Mesendoderm (in vitro differentiated cells): ENCODE measurements at regions not wholly inside any gene's neighbourhood (a gene's known extent, or its start where the extent isn't known, plus 50 kb on each side); places are given as distances from the start of the nearest gene placed in this dataset.

Experiments used
- DNase-seq: peaks from one replicate; pipeline ENCODE4 v3.0.0; 2013
- H2AK5ac ChIP-seq: 2 replicates; pipeline ENCODE4 v1.6.1; 2013; ENCODE audit warnings: low read length, inconsistent platforms
- H2BK120ac ChIP-seq: 2 replicates; pipeline ENCODE4 v1.6.1; 2013; ENCODE audit warnings: low read depth, mild to moderate bottlenecking, low read length, moderate library complexity, mixed read lengths
- H2BK15ac ChIP-seq: replicated peaks from 2 replicates; pipeline ENCODE4 v1.6.1; 2013; ENCODE audit warnings: low read depth, mild to moderate bottlenecking, moderate library complexity
- H2BK5ac ChIP-seq: 2 replicates; pipeline ENCODE4 v1.6.1; 2013; ENCODE audit warnings: low read length, inconsistent platforms
- H3K18ac ChIP-seq: 2 replicates; pipeline ENCODE4 v1.6.1; 2013; ENCODE audit warnings: mild to moderate bottlenecking, low read length, mixed read lengths
- H3K23ac ChIP-seq: one replicate; pipeline ENCODE4 v1.6.1; 2013; ENCODE audit warnings: low read length
- H3K27ac ChIP-seq: 2 replicates; pipeline ENCODE4 v1.5.1; 2013; ENCODE audit warnings: low read depth, mild to moderate bottlenecking, inconsistent platforms, low read length, moderate library complexity
- H3K27me3 ChIP-seq: 2 replicates; pipeline ENCODE4 v1.6.1; 2013; ENCODE audit warnings: low read length, control low read depth, mild to moderate bottlenecking, inconsistent platforms; ENCODE audit not compliant: insufficient read depth, poor library complexity
- H3K36me3 ChIP-seq: 2 replicates; pipeline ENCODE4 v1.6.1; 2013; ENCODE audit warnings: low read length, inconsistent platforms; ENCODE audit not compliant: control insufficient read depth, insufficient read depth
- H3K4ac ChIP-seq: one replicate; pipeline ENCODE4 v1.6.1; 2013; ENCODE audit warnings: low read depth, mild to moderate bottlenecking, low read length, moderate library complexity
- H3K4me1 ChIP-seq: 2 replicates; pipeline ENCODE4 v1.6.1; 2013; ENCODE audit warnings: low read depth, low read length, inconsistent platforms; ENCODE audit not compliant: control insufficient read depth
- H3K4me2 ChIP-seq: 2 replicates; pipeline ENCODE4 v1.6.1; 2013; ENCODE audit warnings: low read length
- H3K4me3 ChIP-seq: 2 replicates; pipeline ENCODE4 v1.5.1; 2013; ENCODE audit warnings: mild to moderate bottlenecking, low read length
- H3K56ac ChIP-seq: one replicate; pipeline ENCODE4 v1.6.1; 2013; ENCODE audit warnings: low read length
- H3K79me1 ChIP-seq: 2 replicates; pipeline ENCODE4 v1.6.1; 2013; ENCODE audit warnings: low read length, inconsistent platforms
- H3K79me2 ChIP-seq: 2 replicates; pipeline ENCODE4 v1.6.1; 2013; ENCODE audit warnings: mild to moderate bottlenecking, low read length; ENCODE audit not compliant: control insufficient read depth, insufficient read depth
- H3K9ac ChIP-seq: 2 replicates; pipeline ENCODE4 v1.6.1; 2013; ENCODE audit warnings: low read length, inconsistent platforms
- H4K5ac ChIP-seq: one replicate; pipeline ENCODE4 v1.6.1; 2013; ENCODE audit warnings: low read length
- H4K8ac ChIP-seq: one replicate; pipeline ENCODE4 v1.6.1; 2013; ENCODE audit warnings: low read depth, mild to moderate bottlenecking, control low read depth, low read length, moderate library complexity
- WGBS: extraction: QIAGEN DNeasy Blood & Tissue Kit; methylation state at CpG from one replicate; pipeline ENCODE4 v1.1.7; 2013; ENCODE audit warnings: low lambda C conversion rate, missing lambda C conversion rate; ENCODE audit not compliant: insufficient coverage; ENCODE audit errors: extremely low coverage; 5-methylcytosine and 5-hydroxymethylcytosine counted together

- H3K9ac ChIP-seq: no peak overlapping the region
- H2AK5ac ChIP-seq: no peak overlapping the region
- no peak overlapping the region for H3K56ac ChIP-seq
- no peak overlapping the region for H3K27ac ChIP-seq
- H4K8ac ChIP-seq: no peak overlapping the region
- H3K27me3 ChIP-seq: no peaks in the 10 kb centered on the region
- H2BK120ac ChIP-seq: no peak overlapping the region
- no peak overlapping the region for H2BK5ac ChIP-seq
- H3K4me3 ChIP-seq: no peak overlapping the region
- no peaks in the 10 kb centered on the region for H3K79me2 ChIP-seq
- H4K5ac ChIP-seq: no peak overlapping the region
- H3K4me2 ChIP-seq: no peak overlapping the region
- no peak for DNase-seq
- no peak overlapping the region for H3K23ac ChIP-seq
- no peak overlapping the region for H3K18ac ChIP-seq
- no peaks in the 10 kb centered on the region for H3K36me3 ChIP-seq
- H2BK15ac ChIP-seq: no peak overlapping the region
- no peaks in the 10 kb centered on the region for H3K4me1 ChIP-seq
- no peaks in the 10 kb centered on the region for H3K79me1 ChIP-seq
- no peak overlapping the region for H3K4ac ChIP-seq
- no CpG with 5 or more reads among the region's 3 CpGs for WGBS
Observed at GRCh38 chr2:143873886-143874285, 646.0 kb downstream of the ZEB2 start.

GRCh38 chr2:143870696-143871095 lies 649.2 kb downstream of the ZEB2 start:
- no peaks in the 10 kb centered on the region for H3K4me1 ChIP-seq
- DNase-seq: no peak
- H3K79me1 ChIP-seq: no peaks in the 10 kb centered on the region
- H3K9ac ChIP-seq: no peak overlapping the region
- no peak overlapping the region for H3K56ac ChIP-seq
- WGBS: no CpG with 5 or more reads among the region's 1 CpG
- no peak overlapping the region for H2BK120ac ChIP-seq
- no peak overlapping the region for H3K4ac ChIP-seq
- no peak overlapping the region for H4K5ac ChIP-seq
- H3K36me3 ChIP-seq: no peaks in the 10 kb centered on the region
- no peak overlapping the region for H3K4me3 ChIP-seq
- no peaks in the 10 kb centered on the region for H3K79me2 ChIP-seq
- H2BK15ac ChIP-seq: no peak overlapping the region
- no peak overlapping the region for H3K4me2 ChIP-seq
- H3K23ac ChIP-seq: no peak overlapping the region
- no peaks in the 10 kb centered on the region for H3K27me3 ChIP-seq
- no peak overlapping the region for H2AK5ac ChIP-seq
- H2BK5ac ChIP-seq: no peak overlapping the region
- no peak overlapping the region for H3K27ac ChIP-seq
- H4K8ac ChIP-seq: no peak overlapping the region
- no peak overlapping the region for H3K18ac ChIP-seq

GRCh38 chr2:143856978-143857377 lies 662.9 kb downstream of the ZEB2 start:
- Histone ChIP-seq H3K4me2 (no peak overlapping the region), H3K4me1 (no peaks in the 10 kb centered on the region), H3K36me3 (no peaks in the 10 kb centered on the region), H3K4ac (no peak overlapping the region), H4K8ac (no peak overlapping the region), H2BK120ac (no peak overlapping the region), H3K23ac (no peak overlapping the region), H3K9ac (no peak overlapping the region), H2BK5ac (no peak overlapping the region), H3K79me2 (no peaks in the 10 kb centered on the region), H3K56ac (no peak overlapping the region), H4K5ac (no peak overlapping the region), H2BK15ac (no peak overlapping the region), H2AK5ac (no peak overlapping the region), H3K18ac (no peak overlapping the region), H3K27me3 (no peaks in the 10 kb centered on the region), H3K4me3 (no peak overlapping the region), H3K79me1 (no peaks in the 10 kb centered on the region), H3K27ac (no peak overlapping the region)
- DNase-seq: no peak

GRCh38 chr2:143852759-143853158 lies 667.2 kb downstream of the ZEB2 start:
- Histone ChIP-seq H4K8ac (no peak overlapping the region), H3K4me3 (no peak overlapping the region), H3K27ac (no peak overlapping the region), H3K4me2 (no peak overlapping the region), H2BK15ac (no peak overlapping the region), H3K79me2 (no peaks in the 10 kb centered on the region), H3K36me3 (no peaks in the 10 kb centered on the region), H3K18ac (no peak overlapping the region), H2BK120ac (no peak overlapping the region), H2BK5ac (no peak overlapping the region), H3K56ac (no peak overlapping the region), H3K79me1 (no peaks in the 10 kb centered on the region), H3K4me1 (no peaks in the 10 kb centered on the region), H3K4ac (no peak overlapping the region), H3K23ac (no peak overlapping the region), H3K9ac (no peak overlapping the region), H3K27me3 (no peaks in the 10 kb centered on the region), H4K5ac (no peak overlapping the region), H2AK5ac (no peak overlapping the region)
- DNase-seq: peak; percentile 74
- WGBS: no CpG with 5 or more reads among the region's 4 CpGs

GRCh38 chr2:143850084-143850483 lies 669.8 kb downstream of the ZEB2 start:
- H3K36me3 ChIP-seq: no peaks in the 10 kb centered on the region
- H3K79me1 ChIP-seq: no peaks in the 10 kb centered on the region
- no peak overlapping the region for H2BK15ac ChIP-seq
- H3K9ac ChIP-seq: no peak overlapping the region
- no peak overlapping the region for H3K4me3 ChIP-seq
- DNase-seq: peak; percentile 18
- H2BK120ac ChIP-seq: no peak overlapping the region
- no peak overlapping the region for H4K5ac ChIP-seq
- no CpG with 5 or more reads among the region's 3 CpGs for WGBS
- no peak overlapping the region for H2BK5ac ChIP-seq
- H3K56ac ChIP-seq: no peak overlapping the region
- H4K8ac ChIP-seq: no peak overlapping the region
- H3K4ac ChIP-seq: no peak overlapping the region
- H3K4me1 ChIP-seq: no peaks in the 10 kb centered on the region
- H3K4me2 ChIP-seq: no peak overlapping the region
- no peaks in the 10 kb centered on the region for H3K27me3 ChIP-seq
- no peaks in the 10 kb centered on the region for H3K79me2 ChIP-seq
- no peak overlapping the region for H3K18ac ChIP-seq
- no peak overlapping the region for H3K27ac ChIP-seq
- no peak overlapping the region for H2AK5ac ChIP-seq
- no peak overlapping the region for H3K23ac ChIP-seq

- Histone ChIP-seq H3K36me3 (no peaks in the 10 kb centered on the region), H2BK120ac (no peak overlapping the region), H3K4me1 (no peaks in the 10 kb centered on the region), H3K4me3 (no peak overlapping the region), H4K5ac (no peak overlapping the region), H3K27me3 (no peaks in the 10 kb centered on the region), H2BK15ac (no peak overlapping the region), H3K27ac (no peak overlapping the region), H3K18ac (no peak overlapping the region), H3K23ac (no peak overlapping the region), H3K4ac (no peak overlapping the region), H2BK5ac (no peak overlapping the region), H3K79me1 (no peaks in the 10 kb centered on the region), H3K4me2 (no peak overlapping the region), H3K79me2 (no peaks in the 10 kb centered on the region), H3K9ac (no peak overlapping the region), H4K8ac (no peak overlapping the region), H3K56ac (no peak overlapping the region), H2AK5ac (no peak overlapping the region)
- WGBS: no CpG with 5 or more reads among the region's 1 CpG
- no peak for DNase-seq
Observed at GRCh38 chr2:143847257-143847656, 672.7 kb downstream of the ZEB2 start.
